Upper lobe of right lung (tissue), 1 donor: ENCODE measurements at regions not wholly inside any gene's neighbourhood (a gene's known extent, or its start where the extent isn't known, plus 50 kb on each side); places are given as distances from the start of the nearest gene placed in this dataset.

Experiments used
- ATAC-seq: fragments of 200-7000 bp; cut with Tn5 transposase; one replicate; pipeline ENCODE4 v1.9.1; 2020; ENCODE audit warnings: mild to moderate bottlenecking, moderate library complexity
- DNase-seq: peaks from one replicate; pipeline ENCODE4 v3.0.0-alpha.2; 2020
- H3K27ac ChIP-seq: fragments of 200-600 bp; one replicate; pipeline ENCODE4 v1.8.0; 2022
- H3K27me3 ChIP-seq: fragments of 200-600 bp; one replicate; pipeline ENCODE4 v1.8.0; 2022; ENCODE audit warnings: mild to moderate bottlenecking
- H3K36me3 ChIP-seq: fragments of 200-600 bp; one replicate; pipeline ENCODE4 v1.8.0; 2022
- H3K4me1 ChIP-seq: fragments of 200-600 bp; one replicate; pipeline ENCODE4 v1.8.0; 2022
- H3K4me3 ChIP-seq: fragments of 200-600 bp; one replicate; pipeline ENCODE4 v1.8.0; 2022; ENCODE audit warnings: mild to moderate bottlenecking
- H3K9me3 ChIP-seq: fragments of 200-600 bp; one replicate; pipeline ENCODE4 v1.8.0; 2022
- intact Hi-C: fragments of 100-400 bp; cut with DNase I; formaldehyde crosslinking; loops from one replicate; pipeline ENCODE4 v1.11.0; 2022
- TF ChIP-seq, protein P1 (sequence below): fragments of 200-600 bp; IDR thresholded peaks from one replicate; pipeline ENCODE4 v1.8.0; 2022; ENCODE audit warnings: antibody characterized with exemption
- donor health status: DM: no; HTN: yes; CAD: no; lungs with severe emphysema.

DNA sequence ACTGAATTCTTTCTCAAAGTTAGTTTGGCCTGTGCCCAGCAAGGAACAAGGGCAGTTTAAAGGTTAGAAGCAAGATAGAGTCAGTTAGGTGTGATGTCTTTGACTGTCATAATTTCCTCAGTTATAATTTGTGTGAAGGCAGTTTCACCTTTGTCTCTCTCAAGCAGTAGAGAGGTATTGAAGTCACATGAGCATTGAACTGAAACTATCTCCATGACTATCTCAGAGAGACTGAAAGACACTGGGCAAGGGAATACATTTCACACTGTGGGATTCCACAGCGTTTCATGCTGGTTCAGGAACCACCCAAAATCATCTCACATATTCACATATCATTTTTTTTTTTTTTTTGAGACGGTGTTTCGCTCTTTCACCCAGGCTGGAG is 366.1 kb downstream of the PREX1 start:
- no peak overlapping the region for H3K4me3 ChIP-seq
- ATAC-seq (no peak), DNase-seq (no peak)
- intact Hi-C loops: no loop called here
- H3K36me3 ChIP-seq: no peaks in the 10 kb centered on the region
- H3K4me1 ChIP-seq: no peaks in the 10 kb centered on the region
- H3K27me3 ChIP-seq: peaks cover 6% of the 10 kb centered on the region
- H3K27ac ChIP-seq: no peak overlapping the region
- TF ChIP-seq, protein P1, sequence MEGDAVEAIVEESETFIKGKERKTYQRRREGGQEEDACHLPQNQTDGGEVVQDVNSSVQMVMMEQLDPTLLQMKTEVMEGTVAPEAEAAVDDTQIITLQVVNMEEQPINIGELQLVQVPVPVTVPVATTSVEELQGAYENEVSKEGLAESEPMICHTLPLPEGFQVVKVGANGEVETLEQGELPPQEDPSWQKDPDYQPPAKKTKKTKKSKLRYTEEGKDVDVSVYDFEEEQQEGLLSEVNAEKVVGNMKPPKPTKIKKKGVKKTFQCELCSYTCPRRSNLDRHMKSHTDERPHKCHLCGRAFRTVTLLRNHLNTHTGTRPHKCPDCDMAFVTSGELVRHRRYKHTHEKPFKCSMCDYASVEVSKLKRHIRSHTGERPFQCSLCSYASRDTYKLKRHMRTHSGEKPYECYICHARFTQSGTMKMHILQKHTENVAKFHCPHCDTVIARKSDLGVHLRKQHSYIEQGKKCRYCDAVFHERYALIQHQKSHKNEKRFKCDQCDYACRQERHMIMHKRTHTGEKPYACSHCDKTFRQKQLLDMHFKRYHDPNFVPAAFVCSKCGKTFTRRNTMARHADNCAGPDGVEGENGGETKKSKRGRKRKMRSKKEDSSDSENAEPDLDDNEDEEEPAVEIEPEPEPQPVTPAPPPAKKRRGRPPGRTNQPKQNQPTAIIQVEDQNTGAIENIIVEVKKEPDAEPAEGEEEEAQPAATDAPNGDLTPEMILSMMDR: no peak
- H3K9me3 ChIP-seq: no peaks in the 10 kb centered on the region

DNA sequence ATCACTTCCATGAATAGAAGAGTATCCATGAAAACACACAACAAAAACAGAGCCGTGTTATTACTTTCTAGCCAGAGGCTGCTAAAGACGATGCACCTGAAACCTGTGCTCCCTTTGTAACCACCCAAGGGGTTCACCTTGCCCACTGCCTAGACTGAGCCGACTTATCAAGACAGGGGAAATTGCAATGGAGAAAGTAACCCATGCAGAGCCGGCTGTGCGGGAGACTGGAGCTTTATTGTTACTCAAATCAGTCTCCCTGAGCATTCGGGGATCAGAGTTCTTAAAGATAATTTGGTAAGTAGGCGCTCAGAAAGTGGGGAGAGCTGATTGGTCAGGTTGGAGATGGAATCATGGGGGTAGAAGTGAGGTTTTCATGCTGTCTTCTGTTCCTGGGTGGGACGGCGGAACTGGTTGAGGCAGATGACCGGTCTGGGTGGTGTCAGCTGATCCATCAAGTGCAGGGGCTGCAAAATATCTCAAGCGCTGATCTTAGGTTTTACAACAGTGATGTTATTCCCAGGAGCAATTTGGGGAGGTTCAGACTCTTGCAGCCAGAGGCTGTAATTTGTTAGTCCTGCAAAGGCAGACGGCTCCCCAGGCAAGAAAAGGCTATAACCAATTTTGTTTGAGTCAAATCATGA is 366.6 kb downstream of the PREX1 start:
- no peak overlapping the region for H3K4me3 ChIP-seq
- intact Hi-C loops: no loop called here
- no peak overlapping the region for H3K27ac ChIP-seq
- no peaks in the 10 kb centered on the region for H3K9me3 ChIP-seq
- no peak for ATAC-seq
- DNase-seq: no peak
- H3K4me1 ChIP-seq: no peaks in the 10 kb centered on the region
- TF ChIP-seq, protein P1: no peak
- H3K27me3 ChIP-seq: peaks cover 6% of the 10 kb centered on the region
- H3K36me3 ChIP-seq: no peaks in the 10 kb centered on the region

DNA sequence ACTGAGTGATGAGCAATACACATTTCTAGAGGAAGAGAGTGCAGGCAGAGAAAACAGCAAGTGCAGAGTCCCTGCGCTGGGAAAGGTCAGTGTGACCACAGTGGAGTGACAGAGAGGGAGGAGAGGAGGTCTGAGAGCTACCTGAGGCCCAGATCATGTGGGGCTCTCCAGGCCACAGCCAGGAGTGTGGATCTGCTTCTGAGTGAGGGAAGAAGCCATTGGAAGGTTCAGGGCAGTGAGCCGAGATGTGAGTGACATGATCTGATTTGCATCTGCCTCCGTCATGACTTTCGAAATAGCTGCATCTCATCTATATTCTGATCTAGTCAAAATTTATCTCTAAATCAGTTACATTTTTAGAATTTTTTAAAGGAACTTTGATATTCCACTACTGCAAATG is 367.1 kb downstream of the PREX1 start:
- H3K27me3 ChIP-seq: peaks cover 6% of the 10 kb centered on the region
- TF ChIP-seq, protein P1: no peak
- intact Hi-C loops: no loop called here
- ATAC-seq: no peak
- no peak overlapping the region for H3K27ac ChIP-seq
- H3K4me1 ChIP-seq: no peaks in the 10 kb centered on the region
- H3K4me3 ChIP-seq: no peak overlapping the region
- H3K9me3 ChIP-seq: no peaks in the 10 kb centered on the region
- no peaks in the 10 kb centered on the region for H3K36me3 ChIP-seq
- DNase-seq: no peak

DNA sequence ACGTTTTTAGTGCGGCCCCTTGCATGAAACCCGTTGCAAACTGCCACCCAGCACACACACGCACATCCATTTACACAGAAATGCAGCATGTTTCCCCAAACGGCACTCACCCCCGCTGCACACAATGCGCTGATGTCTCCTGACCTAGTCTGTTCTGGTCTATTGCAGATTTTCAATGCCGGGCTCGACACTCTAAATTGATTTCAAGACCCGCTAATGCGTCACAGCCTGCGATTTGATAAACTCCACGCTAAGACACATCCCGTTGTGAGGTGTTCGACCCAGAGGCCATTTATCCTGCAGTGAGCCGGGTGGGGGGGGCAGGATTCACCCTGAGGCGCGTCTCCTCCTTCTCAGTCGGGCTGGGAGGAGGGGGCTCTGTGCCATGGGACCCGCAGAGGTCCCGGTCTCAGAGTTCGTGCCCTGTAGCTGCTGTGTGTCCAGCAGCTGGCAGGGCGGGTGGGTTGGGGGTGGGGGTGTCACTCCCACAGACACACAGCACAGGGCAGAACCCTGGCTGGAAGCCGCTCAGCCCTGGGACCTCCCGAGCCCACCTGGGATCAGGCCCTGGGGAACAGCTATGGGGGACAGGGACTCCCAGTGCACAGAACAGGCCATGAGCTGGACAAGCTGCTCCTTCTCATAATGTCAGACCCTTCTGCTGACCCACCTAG is 367.9 kb downstream of the PREX1 start:
- ATAC-seq (no peak), DNase-seq (no peak)
- no peak overlapping the region for H3K27ac ChIP-seq
- no peaks in the 10 kb centered on the region for H3K36me3 ChIP-seq
- H3K4me3 ChIP-seq: no peak overlapping the region
- intact Hi-C loops: no loop called here
- no peaks in the 10 kb centered on the region for H3K9me3 ChIP-seq
- H3K4me1 ChIP-seq: no peaks in the 10 kb centered on the region
- peaks cover 6% of the 10 kb centered on the region for H3K27me3 ChIP-seq
- TF ChIP-seq, protein P1: no peak

DNA sequence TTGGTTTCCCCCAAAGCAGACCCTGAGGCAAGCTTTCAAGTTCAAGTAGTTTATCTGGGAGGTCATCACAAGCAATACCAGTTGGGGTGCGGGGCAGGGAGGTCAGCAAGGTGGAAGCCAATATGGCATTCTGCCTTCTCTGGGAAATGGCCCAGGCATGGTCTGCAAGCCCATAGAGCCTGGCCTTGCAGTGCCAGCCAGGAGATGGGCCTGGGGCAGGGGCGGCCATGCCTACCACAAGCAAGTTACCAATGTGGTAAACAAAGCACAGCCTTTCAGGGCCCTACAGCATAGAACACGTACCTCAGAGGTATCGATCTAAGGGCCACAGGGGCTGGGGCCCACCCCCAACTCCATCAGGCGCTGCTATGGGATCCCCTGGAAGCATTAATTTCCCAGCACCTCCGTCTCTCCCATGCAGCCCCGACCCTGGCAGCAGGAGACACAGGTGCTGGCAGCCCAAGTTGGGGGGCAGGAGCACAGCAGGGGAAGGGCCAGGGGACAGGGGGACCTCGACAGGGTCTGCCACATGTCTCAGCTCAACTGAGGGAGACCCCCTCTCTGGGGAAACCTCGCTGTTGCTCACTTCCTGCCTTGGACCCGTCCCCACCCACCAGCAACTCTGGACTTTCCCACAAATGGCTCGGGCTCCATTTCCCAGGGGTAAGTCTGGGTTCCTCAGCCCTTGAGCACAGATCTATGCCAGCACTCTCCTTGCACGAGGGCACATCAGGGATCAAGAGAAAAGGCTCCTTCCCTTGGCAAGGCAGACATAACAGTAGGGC is 369.0 kb downstream of the PREX1 start:
- Histone ChIP-seq H3K27me3 (peaks cover 6% of the 10 kb centered on the region), H3K27ac (no peak overlapping the region), H3K36me3 (no peaks in the 10 kb centered on the region), H3K4me1 (no peaks in the 10 kb centered on the region), H3K9me3 (no peaks in the 10 kb centered on the region), H3K4me3 (no peak overlapping the region)
- intact Hi-C loops: no loop called here
- DNase-seq (no peak), ATAC-seq (no peak)
- TF ChIP-seq, protein P1: no peak
